ENCODE measurements at regions not wholly inside any gene's neighbourhood (a gene's known extent, or its start where the extent isn't known, plus 50 kb on each side); places are given as distances from the start of the nearest gene placed in this dataset.

DNA sequence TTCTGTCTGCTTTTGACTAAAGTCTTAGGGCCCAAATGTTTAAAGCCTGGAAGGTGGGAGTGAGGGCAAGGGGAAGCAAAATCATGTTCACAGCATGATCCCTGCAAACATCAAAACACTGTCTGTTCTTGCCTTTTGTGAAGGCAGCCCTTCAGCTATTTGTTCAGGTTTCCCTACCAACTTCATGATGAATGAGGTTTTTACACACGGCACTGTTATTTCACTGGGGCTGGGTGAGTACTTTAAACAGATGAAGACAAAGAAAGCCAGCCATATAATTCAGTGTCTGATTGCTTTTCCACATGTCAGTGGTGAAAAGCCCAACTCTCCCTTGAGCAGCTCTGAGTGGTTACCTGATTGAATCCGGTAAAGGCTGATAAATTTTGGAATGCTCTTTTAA, 224.7 kb upstream of the GRAMD2B start:
- Histone ChIP-seq H3K79me2 (ENCODE audit: control insufficient read depth, insufficient read depth, low read length) (no peaks in the 10 kb centered on the region), H3K4me3 (no peak overlapping the region), H3K27me3 (replicated peaks in 1 of 2; ENCODE audit: control insufficient read depth in 2 of 2, insufficient read depth in 2 of 2, low read length in 1 of 2) (no peaks in the 10 kb centered on the region), H3K9me3 (replicated peaks; ENCODE audit: control insufficient read depth, insufficient read depth, low read length) (no peaks in the 10 kb centered on the region), H4K20me1 (ENCODE audit: control insufficient read depth, insufficient read depth) (no peaks in the 10 kb centered on the region), H3K4me2 (ENCODE audit: control insufficient read depth, insufficient read depth) (no peak overlapping the region), H3K27ac (ENCODE audit: control insufficient read depth, insufficient read depth) (no peak overlapping the region), H3K36me3 (ENCODE audit: control insufficient read depth in 2 of 2, insufficient read depth in 2 of 2, low read length in 1 of 2) (no peaks in the 10 kb centered on the region), H3K4me1 (ENCODE audit: control insufficient read depth, insufficient read depth, low read length) (no peaks in the 10 kb centered on the region), H2AFZ (ENCODE audit: control insufficient read depth, low read depth, low read length) (no peak overlapping the region), H3K9ac (ENCODE audit: control insufficient read depth, insufficient read depth, low read length) (no peak overlapping the region)
- ChIA-PET SMC1A (ENCODE audit: uncharacterized antibody, unreplicated experiment) (no interaction called here), POLR2A (no interaction called here), CTCF (no interaction called here), RAD21 (ENCODE audit: unreplicated experiment) (no interaction called here)
- TF ChIP-seq PRDM15 (CRISPR knock-in tag; IDR thresholded peaks at IDR 0.05) (no peak), ZNF24 (IDR thresholded peaks at IDR 0.05) (no peak), MEF2A (IDR thresholded peaks at IDR 0.05; ENCODE audit: insufficient read depth, low read depth, low read length) (no peak), JUND (IDR thresholded peaks at IDR 0.05; ENCODE audit: low read depth, low read length) (no peak), NR2C2 (IDR thresholded peaks at IDR 0.05; ENCODE audit: borderline replicate concordance, control insufficient read depth, insufficient read length, low read depth) (no peak), ELK1 (IDR thresholded peaks at IDR 0.05; ENCODE audit: low read depth, low read length) (no peak), STAT1 (conservative IDR thresholded peaks at IDR 0.05) (no peak), SUZ12 (IDR thresholded peaks at IDR 0.05; ENCODE audit: unreplicated experiment) (no peak), CHD4 (IDR thresholded peaks at IDR 0.05) (no peak), EGR1 (IDR thresholded peaks at IDR 0.05; ENCODE audit: borderline replicate concordance in 1 of 2, low read depth in 2 of 2, low read length in 2 of 2) (no peak)
- TF ChIP-seq, protein P1, sequence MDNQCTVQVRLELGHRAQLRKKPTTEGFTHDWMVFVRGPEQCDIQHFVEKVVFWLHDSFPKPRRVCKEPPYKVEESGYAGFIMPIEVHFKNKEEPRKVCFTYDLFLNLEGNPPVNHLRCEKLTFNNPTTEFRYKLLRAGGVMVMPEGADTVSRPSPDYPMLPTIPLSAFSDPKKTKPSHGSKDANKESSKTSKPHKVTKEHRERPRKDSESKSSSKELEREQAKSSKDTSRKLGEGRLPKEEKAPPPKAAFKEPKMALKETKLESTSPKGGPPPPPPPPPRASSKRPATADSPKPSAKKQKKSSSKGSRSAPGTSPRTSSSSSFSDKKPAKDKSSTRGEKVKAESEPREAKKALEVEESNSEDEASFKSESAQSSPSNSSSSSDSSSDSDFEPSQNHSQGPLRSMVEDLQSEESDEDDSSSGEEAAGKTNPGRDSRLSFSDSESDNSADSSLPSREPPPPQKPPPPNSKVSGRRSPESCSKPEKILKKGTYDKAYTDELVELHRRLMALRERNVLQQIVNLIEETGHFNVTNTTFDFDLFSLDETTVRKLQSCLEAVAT (IDR thresholded peaks at IDR 0.05) = no peak
- no peak for DNase-seq (ENCODE audit: low read depth, low spot score)
- FAIRE-seq = no peak
- WGBS (ENCODE audit: insufficient coverage, insufficient replicate concordance, low lambda C conversion rate, missing lambda C conversion rate) = 9% methylated on average over 2 of the region's 2 CpGs
- in situ Hi-C loops (cut with MboI) (no loop called here), intact Hi-C loops (cut with micrococcal nuclease; ENCODE audit: unreplicated experiment) (no loop called here)
- BruUV-seq (replicated peaks) = no TSS peak
- ATAC-seq = no peak

Data from GM12878 (cell line).